ENCODE measurements at regions not wholly inside any gene's neighbourhood (a gene's known extent, or its start where the extent isn't known, plus 50 kb on each side); places are given as distances from the start of the nearest gene placed in this dataset.

- no peak for TF ChIP-seq CTCF (IDR thresholded peaks at IDR 0.05)
- Histone ChIP-seq H3K27ac (no peak overlapping the region), H3K9me3 (peaks cover 0 to 35% of the 10 kb centered on the region in 2 donors), H3K4me3 (no peak overlapping the region), H3K36me3 (no peaks in the 10 kb centered on the region), H3K4me1 (no peaks in the 10 kb centered on the region), H3K27me3 (no peaks in the 10 kb centered on the region)
- ATAC-seq = no peak
- intact Hi-C loops (cut with DNase I) = no loop called here
- no peak for DNase-seq
These were observed 1383.8 kb upstream of the ACVR2A start for GRCh38 chr2:146461068-146461467.

- no peak for TF ChIP-seq CTCF (IDR thresholded peaks at IDR 0.05)
- ATAC-seq = no peak
These were observed 1386.2 kb upstream of the ACVR2A start for GRCh38 chr2:146458585-146458984.

GRCh38 chr2:146457221-146457620 is 1387.6 kb upstream of the ACVR2A start:
- Histone ChIP-seq H3K4me1 (no peaks in the 10 kb centered on the region), H3K4me3 (no peak overlapping the region), H3K27ac (no peak overlapping the region), H3K9me3 (peaks cover 0 to 28% of the 10 kb centered on the region in 2 donors), H3K27me3 (no peaks in the 10 kb centered on the region), H3K36me3 (no peaks in the 10 kb centered on the region)
- TF ChIP-seq CTCF (IDR thresholded peaks at IDR 0.05) = no peak
- no peak for ATAC-seq
- intact Hi-C loops (cut with DNase I) = no loop called here
- DNase-seq = no peak

More at GRCh38 chr2:146458585-146458984, 1386.2 kb upstream of the ACVR2A start:
- Histone ChIP-seq H3K9me3 (peaks cover 0 to 28% of the 10 kb centered on the region in 2 donors), H3K4me3 (no peak overlapping the region), H3K27me3 (no peaks in the 10 kb centered on the region), H3K27ac (no peak overlapping the region), H3K36me3 (no peaks in the 10 kb centered on the region), H3K4me1 (no peaks in the 10 kb centered on the region)
- DNase-seq = peak in 1 of 4 donors; percentile 13
- intact Hi-C loops (cut with DNase I) = no loop called here

GRCh38 chr2:146455325-146455724 is 1389.5 kb upstream of the ACVR2A start:
- DNase-seq (no peak), ATAC-seq (no peak)
- no peaks in the 10 kb centered on the region for H3K4me1 ChIP-seq
- no peaks in the 10 kb centered on the region for H3K36me3 ChIP-seq
- no peak overlapping the region for H3K27ac ChIP-seq
- no peaks in the 10 kb centered on the region for H3K27me3 ChIP-seq
- TF ChIP-seq CTCF (IDR thresholded peaks at IDR 0.05) = no peak
- peaks cover 0 to 20% of the 10 kb centered on the region in 2 donors for H3K9me3 ChIP-seq
- H3K4me3 ChIP-seq = no peak overlapping the region
- intact Hi-C loops (cut with DNase I) = no loop called here

- TF ChIP-seq CTCF (IDR thresholded peaks at IDR 0.05) = no peak
- intact Hi-C loops (cut with DNase I) = no loop called here
These were observed 1392.9 kb upstream of the ACVR2A start for GRCh38 chr2:146451972-146452371.

More at GRCh38 chr2:146451972-146452371, 1392.9 kb upstream of the ACVR2A start:
- H3K9me3 ChIP-seq = no peaks in the 10 kb centered on the region
- DNase-seq (no peak), ATAC-seq (no peak)
- no peaks in the 10 kb centered on the region for H3K27me3 ChIP-seq
- H3K4me1 ChIP-seq = no peaks in the 10 kb centered on the region
- no peaks in the 10 kb centered on the region for H3K36me3 ChIP-seq
- no peak overlapping the region for H3K4me3 ChIP-seq
- H3K27ac ChIP-seq = no peak overlapping the region

All from left lung (tissue), 4 donors.